H1 (cell line): ENCODE measurements at regions not wholly inside any gene's neighbourhood (a gene's known extent, or its start where the extent isn't known, plus 50 kb on each side); places are given as distances from the start of the nearest gene placed in this dataset.
A peak's percentile ranks its signal among the peaks of the same experiment; 100 is the strongest.

Experiments used
- CTCF ChIA-PET: fragments of 300-600 bp; sonication (Branson Sonifier 250); formaldehyde crosslinking; loops from one replicate; lab custom pipeline; 2021; ENCODE audit not compliant: partially characterized antibody; lab: Charles Lee
- POLR2A ChIA-PET: fragments of 300-600 bp; sonication (Branson Sonifier 250); formaldehyde crosslinking; loops from one replicate; lab custom pipeline; 2021; ENCODE audit warnings: inconsistent platforms; ENCODE audit not compliant: partially characterized antibody; lab: Charles Lee
- DNase-seq, 2 experiments: peaks; one replicate each; pipeline versions ENCODE4 v3.0.0 to v3.0.0-alpha.2; 2010 to 2022; ENCODE audit warnings: low spot score in 2 of 2, low read depth in 1 of 2, mixed read lengths in 1 of 2
- FAIRE-seq: peaks from 2 replicates; lab custom pipeline; 2011; peaks lifted over from hg19 to GRCh38; lab: Jason Lieb, UNC
- H2AFZ ChIP-seq: 2 replicates; pipeline ENCODE4 v1.8.1; 2012; ENCODE audit warnings: low read length, inconsistent platforms
- H2AK5ac ChIP-seq: 2 replicates; pipeline ENCODE4 v1.6.1; 2013; ENCODE audit warnings: low read depth, low read length
- H2BK120ac ChIP-seq: replicated peaks from 2 replicates; pipeline ENCODE3; 2013; ENCODE audit warnings: low read depth, low read length, inconsistent platforms
- H2BK12ac ChIP-seq: 2 replicates; pipeline ENCODE4 v1.6.1; 2013; ENCODE audit warnings: low read depth, low read length
- H2BK15ac ChIP-seq: 2 replicates; pipeline ENCODE4 v1.6.1; 2013; ENCODE audit warnings: low read length
- H2BK20ac ChIP-seq: 2 replicates; pipeline ENCODE4 v1.6.1; 2013; ENCODE audit warnings: low read length
- H2BK5ac ChIP-seq: 2 replicates; pipeline ENCODE4 v1.6.1; 2013; ENCODE audit warnings: low read depth, low read length
- H3K14ac ChIP-seq: 2 replicates; pipeline ENCODE4 v1.6.1; 2013; ENCODE audit warnings: inconsistent platforms; ENCODE audit not compliant: insufficient read length
- H3K18ac ChIP-seq: 2 replicates; pipeline ENCODE4 v1.6.1; 2013; ENCODE audit warnings: low read length; ENCODE audit errors: extremely low read depth
- H3K23ac ChIP-seq: 2 replicates; pipeline ENCODE4 v1.6.1; 2013; ENCODE audit warnings: inconsistent platforms; ENCODE audit not compliant: insufficient read length
- H3K23me2 ChIP-seq: 2 replicates; pipeline ENCODE4 v1.6.1; 2013; ENCODE audit warnings: low read depth, low read length
- H3K27ac ChIP-seq: 2 replicates; pipeline ENCODE4 v1.6.1; 2011; ENCODE audit warnings: low read depth, low read length, inconsistent platforms
- H3K27me3 ChIP-seq, 4 experiments: replicated peaks in 1 of 4; 1 replicate in 1 of 4; 2 replicates in 3 of 4; pipeline versions ENCODE4 v1.6.1 to v1.8.1; 2011 to 2013; ENCODE audit warnings: low read length in 3 of 4, mild to moderate bottlenecking in 3 of 4, inconsistent platforms in 2 of 4, mixed read lengths in 2 of 4, moderate library complexity in 1 of 4; ENCODE audit not compliant: control insufficient read depth in 3 of 4, insufficient read depth in 3 of 4; ENCODE audit errors: extremely low read depth in 1 of 4
- H3K36me3 ChIP-seq, 4 experiments: 2 replicates each; pipeline versions ENCODE4 v1.6.1 to v1.8.1; 2011 to 2013; ENCODE audit warnings: mild to moderate bottlenecking in 4 of 4, low read length in 3 of 4, moderate library complexity in 2 of 4, control low read depth in 1 of 4, inconsistent platforms in 1 of 4; ENCODE audit not compliant: insufficient read depth in 4 of 4, control insufficient read depth in 2 of 4
- H3K4ac ChIP-seq: replicated peaks from 2 replicates; pipeline ENCODE3; 2013; ENCODE audit warnings: low read length, low read depth, mixed read lengths, inconsistent platforms; ENCODE audit not compliant: insufficient read length
- H3K4me1 ChIP-seq, 4 experiments: replicated peaks in 1 of 4; 1 replicate in 1 of 4; 2 replicates in 3 of 4; pipeline versions ENCODE4 v1.6.1 to v1.8.1; 2011 to 2013; ENCODE audit warnings: low read length in 3 of 4, inconsistent platforms in 2 of 4, mixed read lengths in 1 of 4; ENCODE audit not compliant: insufficient read depth in 4 of 4, control insufficient read depth in 3 of 4
- H3K4me2 ChIP-seq, 2 experiments: 2 replicates each; pipeline versions ENCODE4 v1.6.1 to v1.8.1; 2011 to 2013; ENCODE audit warnings: low read depth in 2 of 2, low read length in 2 of 2, control low read depth in 1 of 2, inconsistent platforms in 1 of 2, mild to moderate bottlenecking in 1 of 2; ENCODE audit not compliant: insufficient read depth in 1 of 2
- H3K4me3 ChIP-seq, 4 experiments: fragments of 200-600, 300-600 bp in 1 of 4; sonication (generic), shearing (Covaris generic), sonication (Bioruptor Twin) in 1 of 4; 2 replicates each; pipeline versions ENCODE4 v1.5.1 to v1.8.1; 2011 to 2016; ENCODE audit warnings: low read length in 4 of 4, low read depth in 3 of 4, control low read depth in 2 of 4, inconsistent platforms in 2 of 4, mild to moderate bottlenecking in 2 of 4, mixed read lengths in 1 of 4, moderate library complexity in 1 of 4; ENCODE audit not compliant: insufficient read depth in 2 of 4; ENCODE audit errors: extremely low read depth in 1 of 4
- H3K56ac ChIP-seq: replicated peaks from 2 replicates; pipeline ENCODE3; 2013; ENCODE audit warnings: low read depth, mild to moderate bottlenecking, mixed read lengths, low read length, inconsistent platforms; ENCODE audit not compliant: insufficient read length
- H3K79me1 ChIP-seq: 2 replicates; pipeline ENCODE4 v1.6.1; 2013; ENCODE audit warnings: low read depth, low read length, control low read depth
- H3K79me2 ChIP-seq, 2 experiments: 2 replicates each; pipeline versions ENCODE4 v1.6.1 to v1.8.1; 2012 to 2013; ENCODE audit warnings: low read length in 2 of 2, mild to moderate bottlenecking in 2 of 2, inconsistent platforms in 1 of 2; ENCODE audit not compliant: insufficient read depth in 2 of 2, control insufficient read depth in 1 of 2
- H3K9ac ChIP-seq, 4 experiments: replicated peaks in 1 of 4; 1 replicate in 1 of 4; 2 replicates in 3 of 4; pipeline versions ENCODE4 v1.6.1 to v1.8.1; 2011 to 2013; ENCODE audit warnings: low read depth in 3 of 4, low read length in 3 of 4, control low read depth in 2 of 4, mild to moderate bottlenecking in 2 of 4, moderate library complexity in 2 of 4, inconsistent platforms in 1 of 4; ENCODE audit errors: extremely low read depth in 1 of 4
- H3K9me3 ChIP-seq, 2 experiments: 2 replicates each; pipeline versions ENCODE4 v1.6.1 to v1.8.1; 2012 to 2013; ENCODE audit warnings: mild to moderate bottlenecking in 2 of 2, moderate library complexity in 2 of 2, control low read depth in 1 of 2, inconsistent platforms in 1 of 2, low read depth in 1 of 2, low read length in 1 of 2, mixed read lengths in 1 of 2; ENCODE audit not compliant: insufficient read depth in 2 of 2
- H4K20me1 ChIP-seq, 2 experiments: replicated peaks in 1 of 2; 2 replicates each; pipeline versions ENCODE3 to v1.8.1; 2011 to 2013; ENCODE audit warnings: inconsistent platforms in 2 of 2, low read length in 2 of 2, mild to moderate bottlenecking in 1 of 2; ENCODE audit not compliant: insufficient read depth in 2 of 2, control insufficient read depth in 1 of 2
- H4K5ac ChIP-seq: 2 replicates; pipeline ENCODE4 v1.6.1; 2013; ENCODE audit warnings: low read length, low read depth, mixed read lengths, inconsistent platforms; ENCODE audit not compliant: insufficient read length
- H4K8ac ChIP-seq: 2 replicates; pipeline ENCODE4 v1.8.0; 2013; ENCODE audit warnings: mild to moderate bottlenecking, moderate library complexity, low read length, inconsistent platforms; ENCODE audit not compliant: insufficient read depth; ENCODE audit errors: extremely low read depth
- H4K91ac ChIP-seq: replicated peaks from 2 replicates; pipeline ENCODE3; 2013; ENCODE audit warnings: low read length, mixed read lengths, inconsistent platforms; ENCODE audit not compliant: insufficient read length
- EP300 ChIP-seq, 2 experiments: IDR thresholded peaks; 1 replicate in 1 of 2; 2 replicates in 1 of 2; pipeline ENCODE4 v1.6.1; 2011 to 2012; ENCODE audit warnings: low read depth in 2 of 2, low read length in 2 of 2, mild to moderate bottlenecking in 2 of 2, borderline replicate concordance in 1 of 2, inconsistent platforms in 1 of 2, moderate library complexity in 1 of 2
- GABPA ChIP-seq: IDR thresholded peaks from 2 replicates; pipeline ENCODE4 v1.6.1; 2011; ENCODE audit warnings: mild to moderate bottlenecking, low read length, moderate library complexity, borderline replicate concordance; ENCODE audit not compliant: insufficient read depth
- KDM4A ChIP-seq: IDR thresholded peaks from one replicate; pipeline ENCODE4 v1.7.1; 2012; ENCODE audit warnings: low read depth, mild to moderate bottlenecking, moderate library complexity, low read length, inconsistent platforms; ENCODE audit not compliant: severe bottlenecking
- POU5F1 ChIP-seq: IDR thresholded peaks from 2 replicates; pipeline ENCODE4 v1.6.1; 2011; ENCODE audit warnings: low read depth, mild to moderate bottlenecking, low read length, moderate library complexity
- SIN3A ChIP-seq, 2 experiments: IDR thresholded peaks in 1 of 2; conservative IDR thresholded peaks in 1 of 2; 2 replicates each; pipeline ENCODE4 v1.6.1; 2011 to 2012; ENCODE audit warnings: low read length in 2 of 2, improper control_type of control experiment in 1 of 2, low read depth in 1 of 2, mild to moderate bottlenecking in 1 of 2
- SP1 ChIP-seq: IDR thresholded peaks from 2 replicates; pipeline ENCODE4 v1.6.1; 2011; ENCODE audit warnings: low read depth, low read length
- TEAD4 ChIP-seq: IDR thresholded peaks from 2 replicates; pipeline ENCODE4 v1.6.1; 2012; ENCODE audit warnings: low read depth, low read length, inconsistent platforms, mixed read lengths
- WGBS, 2 experiments: shearing (Covaris generic) in 1 of 2; methylation state at CpG; one replicate each; pipeline versions ENCODE4 v1.1.6 to v1.1.7; 2013 to 2015; ENCODE audit warnings: low lambda C conversion rate in 2 of 2, mixed read lengths in 2 of 2, inconsistent platforms in 1 of 2, low coverage in 1 of 2, missing lambda C conversion rate in 1 of 2; ENCODE audit not compliant: insufficient replicate concordance in 2 of 2, insufficient coverage in 1 of 2, insufficient read length in 1 of 2; ENCODE audit errors: extremely low coverage in 1 of 2, missing lambda C conversion rate in 1 of 2; 5-methylcytosine and 5-hydroxymethylcytosine counted together

GRCh38 chr1:19009882-19010321 lies 53.4 kb upstream of the IFFO2 start:
- Histone ChIP-seq H2BK5ac (peak overlapping the region; percentile 47; the same call in 1 of the 2 replicates), H3K23me2 (no peaks in the 10 kb centered on the region), H2AFZ (peak overlapping the region; percentile 75; the same call in 1 of the 2 replicates), H3K27me3 (no peaks in the 10 kb centered on the region; a peak in 1 of 7 replicates), H3K14ac (no peak overlapping the region), H4K8ac (no peak overlapping the region), H3K4me3 (no peak overlapping the region), H4K5ac (no peak overlapping the region), H3K56ac (no peak overlapping the region), H2BK20ac (peak overlapping the region; percentile 51; the same call in 1 of the 2 replicates), H2AK5ac (no peak overlapping the region; the same call in 1 of the 2 replicates), H3K9me3 (no peaks in the 10 kb centered on the region), H3K18ac (peak overlapping the region; percentile 39; the same call in 1 of the 2 replicates), H2BK12ac (peak overlapping the region; percentile 71), H3K4me2 (no peak overlapping the region; a peak in 1 of 4 replicates), H3K79me1 (no peaks in the 10 kb centered on the region), H4K91ac (no peak overlapping the region), H4K20me1 (no peaks in the 10 kb centered on the region), H3K9ac (no peak overlapping the region), H2BK15ac (peak overlapping the region; percentile 13; the same call in 1 of the 2 replicates), H3K79me2 (no peaks in the 10 kb centered on the region), H2BK120ac (no peak overlapping the region), H3K27ac (no peak overlapping the region), H3K23ac (no peak overlapping the region), H3K36me3 (no peaks in the 10 kb centered on the region), H3K4me1 (peaks cover 1 to 20% (median 13%) of the 10 kb centered on the region in 4 experiments), H3K4ac (no peak overlapping the region)
- no peak for TF ChIP-seq GABPA
- no peak for TF ChIP-seq KDM4A
- TF ChIP-seq SP1 = 0 out of 2 replicates have a peak, but pooled peaks have one; percentile 19
- no peak for TF ChIP-seq POU5F1
- TF ChIP-seq TEAD4 = peak; percentile 87
- 0 out of 4 replicates have a peak, but pooled peaks of 1 of the 2 experiments have one; percentile 25 for TF ChIP-seq SIN3A (conservative IDR thresholded peaks at IDR 0.05 in 1 of 2, IDR thresholded peaks at IDR 0.05 in 1 of 2; ENCODE audit: low read depth in 1 of 2, low read length in 2 of 2)
- no peak for TF ChIP-seq EP300 (IDR thresholded peaks at IDR 0.05; ENCODE audit: borderline replicate concordance in 1 of 2, low read depth in 2 of 2, low read length in 2 of 2)
- ChIA-PET CTCF (interaction anchor here (0.5 to 3.8 kb wide), 13 partner anchors 8 to 1265 kb away, joined by 3 to 12 read pairs (median 4); no protein-coding TSS in a partner anchor), POLR2A (interaction anchor here (1.0 to 1.6 kb wide), 2 partner anchors 12 to 54 kb away, joined by 3 read pairs; no protein-coding TSS in a partner anchor)
- FAIRE-seq (no peak), DNase-seq (peak in 1 of 2 experiments; percentile 57)
- 66% methylated on average over 8 of the region's 8 CpGs; no CpG with 5 or more reads in 1 of the 2 experiments for WGBS, 2 experiments
